Kidney (tissue), 13 donors: ENCODE measurements at regions not wholly inside any gene's neighbourhood (a gene's known extent, or its start where the extent isn't known, plus 50 kb on each side); places are given as distances from the start of the nearest gene placed in this dataset.

Experiments used
- DNase-seq, 5 donors: peaks; one replicate each; pipeline ENCODE4 v3.0.0-alpha.2; 2013 to 2020
- FAIRE-seq: peaks from 2 replicates; lab custom pipeline; 2012; peaks lifted over from hg19 to GRCh38; lab: Jason Lieb, UNC
- H3K27ac ChIP-seq, 2 donors: one replicate each; pipeline ENCODE4 v1.7.0; 2013; ENCODE audit warnings: low read depth in 2 of 2, low read length in 2 of 2, inconsistent platforms in 1 of 2
- H3K27me3 ChIP-seq: one replicate; pipeline ENCODE4 v1.7.1; 2013; ENCODE audit warnings: low read length, inconsistent platforms; ENCODE audit not compliant: control insufficient read depth, insufficient read depth
- H3K36me3 ChIP-seq, 3 donors: one replicate each; pipeline versions ENCODE4 v1.7.0 to v1.7.1; 2013; ENCODE audit warnings: low read length in 3 of 3, control low read depth in 1 of 3, inconsistent platforms in 1 of 3; ENCODE audit not compliant: insufficient read depth in 3 of 3, control insufficient read depth in 2 of 3
- H3K4me1 ChIP-seq, 3 donors: one replicate each; pipeline versions ENCODE4 v1.7.0 to v1.7.1; 2013; ENCODE audit warnings: low read length in 3 of 3, inconsistent platforms in 1 of 3, low read depth in 1 of 3; ENCODE audit not compliant: control insufficient read depth in 2 of 3, insufficient read depth in 2 of 3
- H3K4me3 ChIP-seq, 3 donors: one replicate each; pipeline versions ENCODE4 v1.7.0 to v1.8.1; 2013; ENCODE audit warnings: low read length in 3 of 3, control low read depth in 1 of 3, inconsistent platforms in 1 of 3
- H3K9ac ChIP-seq, 3 donors: one replicate each; pipeline versions ENCODE4 v1.7.0 to v1.7.1; 2013; ENCODE audit warnings: low read length in 3 of 3, control low read depth in 1 of 3, inconsistent platforms in 1 of 3
- H3K9me3 ChIP-seq, 3 donors: one replicate each; pipeline versions ENCODE4 v1.7.0 to v1.7.1; 2013; ENCODE audit warnings: low read length in 3 of 3, control low read depth in 1 of 3, inconsistent platforms in 1 of 3; ENCODE audit not compliant: control insufficient read depth in 2 of 3, insufficient read depth in 1 of 3
- CTCF ChIP-seq: IDR thresholded peaks from 3 replicates; pipeline ENCODE4 v1.5.1; 2012; ENCODE audit warnings: mild to moderate bottlenecking, moderate library complexity, borderline replicate concordance; ENCODE audit not compliant: insufficient read depth; ENCODE audit errors: extremely low read depth
- intact Hi-C: fragments of 100-400 bp; cut with DNase I; formaldehyde crosslinking; loops from one replicate; pipeline ENCODE4 v1.11.1; 2022
- donor health status: control.
- donor health status: control.
- donor health status: control.
- donor health status: control.
- donor health status: control.
- donor health status: DM: yes; HTN: yes; CAD: no.
- donor health status: Normal renal cell carcinoma (clear cell type).

GRCh38 chr2:15845737-15846405 lies 94.5 kb upstream of the MYCN start:
- intact Hi-C loops: no loop called here
- Histone ChIP-seq H3K27me3 (no peaks in the 10 kb centered on the region), H3K9ac (no peak overlapping the region), H3K9me3 (no peaks in the 10 kb centered on the region), H3K36me3 (no peaks in the 10 kb centered on the region), H3K4me3 (no peak overlapping the region), H3K27ac (no peak overlapping the region), H3K4me1 (no peaks in the 10 kb centered on the region)
- FAIRE-seq (no peak), DNase-seq (no peak)
- no peak for TF ChIP-seq CTCF

- no peak for DNase-seq
- no peak for TF ChIP-seq CTCF
- Histone ChIP-seq H3K36me3 (no peaks in the 10 kb centered on the region), H3K9me3 (no peaks in the 10 kb centered on the region), H3K27me3 (no peaks in the 10 kb centered on the region), H3K4me1 (no peaks in the 10 kb centered on the region), H3K27ac (no peak overlapping the region), H3K4me3 (no peak overlapping the region), H3K9ac (no peak overlapping the region)
- intact Hi-C loops: no loop called here
- FAIRE-seq: no peak
Measured at GRCh38 chr2:15846626-15847025, 93.7 kb upstream of the MYCN start.

DNA sequence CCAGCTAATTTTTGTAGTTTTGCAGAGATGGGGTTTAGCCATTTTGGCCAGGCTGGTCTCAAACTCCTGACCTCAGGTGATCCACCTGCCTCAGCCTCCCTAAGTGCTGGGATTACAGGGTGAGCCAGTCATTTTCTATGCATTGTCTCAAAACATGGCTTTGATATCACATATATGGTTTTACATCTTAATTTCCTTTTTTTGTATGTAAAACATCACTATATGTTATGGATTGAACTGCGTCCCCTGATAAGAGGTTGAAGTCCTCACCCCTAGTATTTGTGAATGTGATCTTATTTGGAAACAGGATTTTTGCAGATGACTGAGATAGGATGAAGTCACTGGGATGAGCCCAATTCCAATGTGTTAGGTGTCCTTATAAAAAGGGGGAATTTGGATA lies 89.8 kb upstream of the MYCN start:
- no peak for TF ChIP-seq CTCF
- H3K4me3 ChIP-seq: no peak overlapping the region
- no peak for DNase-seq
- no peak overlapping the region for H3K27ac ChIP-seq
- no peaks in the 10 kb centered on the region for H3K4me1 ChIP-seq
- no peak for FAIRE-seq
- intact Hi-C loops: no loop called here
- H3K27me3 ChIP-seq: no peaks in the 10 kb centered on the region
- H3K9ac ChIP-seq: no peak overlapping the region
- no peaks in the 10 kb centered on the region for H3K36me3 ChIP-seq
- no peaks in the 10 kb centered on the region for H3K9me3 ChIP-seq
